ENCODE measurements at regions not wholly inside any gene's neighbourhood (a gene's known extent, or its start where the extent isn't known, plus 50 kb on each side); places are given as distances from the start of the nearest gene placed in this dataset.

- TF ChIP-seq, protein P1, sequence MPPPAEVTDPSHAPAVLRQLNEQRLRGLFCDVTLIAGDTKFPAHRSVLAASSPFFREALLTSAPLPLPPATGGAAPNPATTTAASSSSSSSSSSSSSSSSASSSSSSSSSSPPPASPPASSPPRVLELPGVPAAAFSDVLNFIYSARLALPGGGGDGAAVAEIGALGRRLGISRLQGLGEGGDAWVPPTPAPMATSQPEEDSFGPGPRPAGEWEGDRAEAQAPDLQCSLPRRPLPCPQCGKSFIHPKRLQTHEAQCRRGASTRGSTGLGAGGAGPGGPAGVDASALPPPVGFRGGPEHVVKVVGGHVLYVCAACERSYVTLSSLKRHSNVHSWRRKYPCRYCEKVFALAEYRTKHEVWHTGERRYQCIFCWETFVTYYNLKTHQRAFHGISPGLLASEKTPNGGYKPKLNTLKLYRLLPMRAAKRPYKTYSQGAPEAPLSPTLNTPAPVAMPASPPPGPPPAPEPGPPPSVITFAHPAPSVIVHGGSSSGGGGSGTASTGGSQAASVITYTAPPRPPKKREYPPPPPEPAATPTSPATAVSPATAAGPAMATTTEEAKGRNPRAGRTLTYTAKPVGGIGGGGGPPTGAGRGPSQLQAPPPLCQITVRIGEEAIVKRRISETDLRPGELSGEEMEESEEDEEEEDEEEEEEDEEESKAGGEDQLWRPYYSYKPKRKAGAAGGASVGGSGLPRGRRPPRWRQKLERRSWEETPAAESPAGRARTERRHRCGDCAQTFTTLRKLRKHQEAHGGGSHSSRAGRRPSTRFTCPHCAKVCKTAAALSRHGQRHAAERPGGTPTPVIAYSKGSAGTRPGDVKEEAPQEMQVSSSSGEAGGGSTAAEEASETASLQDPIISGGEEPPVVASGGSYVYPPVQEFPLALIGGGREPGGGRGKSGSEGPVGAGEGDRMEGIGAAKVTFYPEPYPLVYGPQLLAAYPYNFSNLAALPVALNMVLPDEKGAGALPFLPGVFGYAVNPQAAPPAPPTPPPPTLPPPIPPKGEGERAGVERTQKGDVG (CRISPR knock-in tag; IDR thresholded peaks at IDR 0.05) = no peak
- TF ChIP-seq RAD51 (IDR thresholded peaks at IDR 0.05) (no peak), ETV6 (conservative IDR thresholded peaks at IDR 0.05 in 1 of 2, IDR thresholded peaks at IDR 0.05 in 1 of 2; ENCODE audit: borderline replicate concordance in 1 of 2, low read depth in 1 of 2) (no peak), LARP7 (IDR thresholded peaks at IDR 0.05) (no peak)
Observed at GRCh38 chr1:5590717-5591116, 401.5 kb downstream of the NPHP4 start (continued).

- ChIA-PET RAD21 (ENCODE audit: unreplicated experiment) (no interaction called here), CTCF (no interaction called here), SMC1A (ENCODE audit: uncharacterized antibody, unreplicated experiment) (no interaction called here), POLR2A (no interaction called here)
- Histone ChIP-seq H3K4me1 (ENCODE audit: control insufficient read depth, insufficient read depth, low read length) (no peaks in the 10 kb centered on the region), H3K9ac (ENCODE audit: control insufficient read depth, insufficient read depth, low read length) (no peak overlapping the region), H3K27ac (ENCODE audit: control insufficient read depth, insufficient read depth) (no peak overlapping the region), H4K20me1 (ENCODE audit: control insufficient read depth, insufficient read depth) (no peaks in the 10 kb centered on the region), H3K4me3 (no peak overlapping the region), H3K4me2 (ENCODE audit: control insufficient read depth, insufficient read depth) (no peak overlapping the region), H2AFZ (ENCODE audit: control insufficient read depth, low read depth, low read length) (no peak overlapping the region), H3K79me2 (ENCODE audit: control insufficient read depth, insufficient read depth, low read length) (no peaks in the 10 kb centered on the region), H3K9me3 (replicated peaks; ENCODE audit: control insufficient read depth, insufficient read depth, low read length) (no peaks in the 10 kb centered on the region; the same call in 2 of the 3 replicates), H3K36me3 (ENCODE audit: control insufficient read depth in 2 of 2, insufficient read depth in 2 of 2, low read length in 1 of 2) (no peaks in the 10 kb centered on the region), H3K27me3 (replicated peaks in 1 of 2; ENCODE audit: control insufficient read depth in 2 of 2, insufficient read depth in 2 of 2, low read length in 1 of 2) (no peaks in the 10 kb centered on the region)
- FAIRE-seq (no peak), ATAC-seq (no peak), DNase-seq (ENCODE audit: low read depth, low spot score) (no peak)
- TF ChIP-seq MYB (IDR thresholded peaks at IDR 0.05; ENCODE audit: borderline replicate concordance, low read depth, low read length) = no peak
- no peak for TF ChIP-seq E2F8 (IDR thresholded peaks at IDR 0.05; ENCODE audit: low read depth, partially characterized antibody)
- TF ChIP-seq BCL11A (IDR thresholded peaks at IDR 0.05; ENCODE audit: low read depth, low read length) = no peak
- TF ChIP-seq NBN (IDR thresholded peaks at IDR 0.05) = no peak
- no peak for TF ChIP-seq SIX5 (IDR thresholded peaks at IDR 0.05; ENCODE audit: low read depth, low read length, severe bottlenecking)
- TF ChIP-seq EP300 (IDR thresholded peaks at IDR 0.05; ENCODE audit: borderline replicate concordance in 1 of 2, control insufficient read depth in 1 of 2, low read depth in 2 of 2, low read length in 2 of 2) = no peak
- TF ChIP-seq, protein P2, sequence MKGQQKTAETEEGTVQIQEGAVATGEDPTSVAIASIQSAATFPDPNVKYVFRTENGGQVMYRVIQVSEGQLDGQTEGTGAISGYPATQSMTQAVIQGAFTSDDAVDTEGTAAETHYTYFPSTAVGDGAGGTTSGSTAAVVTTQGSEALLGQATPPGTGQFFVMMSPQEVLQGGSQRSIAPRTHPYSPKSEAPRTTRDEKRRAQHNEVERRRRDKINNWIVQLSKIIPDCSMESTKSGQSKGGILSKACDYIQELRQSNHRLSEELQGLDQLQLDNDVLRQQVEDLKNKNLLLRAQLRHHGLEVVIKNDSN (IDR thresholded peaks at IDR 0.05; ENCODE audit: borderline replicate concordance, extremely low read length, insufficient read depth, low read depth, low read length) = no peak
- no peak for TF ChIP-seq FOXM1 (IDR thresholded peaks at IDR 0.05; ENCODE audit: low read depth, low read length)
- in situ Hi-C loops (cut with MboI) = no loop called here
- no TSS peak for BruUV-seq (replicated peaks)
- intact Hi-C loops (cut with micrococcal nuclease; ENCODE audit: unreplicated experiment) = no loop called here
- 25% methylated on average over 4 of the region's 4 CpGs for WGBS (ENCODE audit: insufficient coverage, insufficient replicate concordance, low lambda C conversion rate, missing lambda C conversion rate)
Observed at GRCh38 chr1:5586629-5587028, 405.6 kb downstream of the NPHP4 start.
